Upper lobe of left lung (tissue), 6 donors: ENCODE measurements at regions not wholly inside any gene's neighbourhood (a gene's known extent, or its start where the extent isn't known, plus 50 kb on each side); places are given as distances from the start of the nearest gene placed in this dataset.

Experiments used
- ATAC-seq, 2 donors: fragments of 200-7000 bp; cut with Tn5 transposase; one replicate each; pipeline ENCODE4 v1.9.1; 2022; ENCODE audit warnings: mild to moderate bottlenecking in 2 of 2, moderate library complexity in 2 of 2; ENCODE audit not compliant: low FRiP score in 2 of 2
- DNase-seq, 2 donors: peaks; one replicate each; pipeline ENCODE4 v3.0.0-alpha.2; 2019 to 2020
- H3K27ac ChIP-seq, 4 donors: fragments of 200-600 bp; sonication (generic); one replicate each; pipeline ENCODE4 v1.5.1; 2016 to 2019
- H3K27me3 ChIP-seq, 4 donors: fragments of 200-600 bp; sonication (generic); one replicate each; pipeline ENCODE4 v1.5.1; 2017 to 2019
- H3K36me3 ChIP-seq, 4 donors: fragments of 200-600 bp; sonication (generic); one replicate each; pipeline ENCODE4 v1.5.1; 2016 to 2019
- H3K4me1 ChIP-seq, 4 donors: fragments of 200-600 bp; sonication (generic); one replicate each; pipeline ENCODE4 v1.5.1; 2018 to 2019
- H3K4me3 ChIP-seq, 4 donors: fragments of 200-600 bp; sonication (generic); one replicate each; pipeline ENCODE4 v1.5.1; 2017 to 2019; ENCODE audit warnings: mild to moderate bottlenecking in 2 of 4, moderate library complexity in 1 of 4
- H3K9me3 ChIP-seq, 4 donors: fragments of 200-600 bp; sonication (generic); one replicate each; pipeline ENCODE4 v1.5.1; 2018 to 2019
- CTCF ChIP-seq, 6 experiments: fragments of 450-650 bp in 4 of 6; fragments of 200-600 bp in 2 of 6; sonication (generic) in 2 of 6; IDR thresholded peaks; one replicate each; pipeline ENCODE4 v1.5.1; 2016 to 2019; ENCODE audit warnings: antibody characterized with exemption in 6 of 6
- EP300 ChIP-seq, 4 donors: sonication (generic); formaldehyde crosslinking; IDR thresholded peaks; one replicate each; pipeline ENCODE4 v1.5.1; 2017; ENCODE audit warnings: antibody characterized with exemption in 4 of 4, control low read depth in 2 of 4
- POLR2A ChIP-seq, 4 donors: fragments of 450-650 bp; IDR thresholded peaks; one replicate each; pipeline ENCODE4 v1.5.1; 2016 to 2017; ENCODE audit warnings: antibody characterized with exemption in 4 of 4, mild to moderate bottlenecking in 2 of 4
- POLR2AphosphoS5 ChIP-seq, 2 donors: sonication (generic); formaldehyde crosslinking; IDR thresholded peaks; one replicate each; pipeline ENCODE4 v1.5.1; 2017; ENCODE audit warnings: antibody characterized with exemption in 2 of 2
- WGBS, 2 donors: methylation state at CpG; one replicate each; pipeline ENCODE4 v1.1.5; 2017 to 2018; 5-methylcytosine and 5-hydroxymethylcytosine counted together
- donor health status: DM: no; HTN: no; CAD: no; lungs with moderate emphysema.
- donor health status: DM: no; HTN: yes; CAD: no; lungs with severe emphysema.

- peaks cover 0 to 3% (median 0%) of the 10 kb centered on the region in 4 donors for H3K4me1 ChIP-seq
- no peak for DNase-seq
- H3K36me3 ChIP-seq = no peaks in the 10 kb centered on the region
- H3K9me3 ChIP-seq = no peaks in the 10 kb centered on the region
- WGBS, 2 donors = 83 to 86% methylated on average over 25 of the region's 25 CpGs
- no peaks in the 10 kb centered on the region for H3K27me3 ChIP-seq
- TF ChIP-seq POLR2A (IDR thresholded peaks at IDR 0.05) (no peak), CTCF (IDR thresholded peaks at IDR 0.05) (no peak), POLR2AphosphoS5 (IDR thresholded peaks at IDR 0.05) (no peak), EP300 (IDR thresholded peaks at IDR 0.05) (no peak)
- no peak for ATAC-seq
- peak overlapping the region in 1 of 4 donors; percentile 12 for H3K27ac ChIP-seq
- peak overlapping the region in 1 of 4 donors; percentile 0 for H3K4me3 ChIP-seq
Observed at GRCh38 chr2:8281950-8282857, 399.7 kb upstream of the ID2 start.

- ATAC-seq (no peak), DNase-seq (no peak)
- Histone ChIP-seq H3K4me3 (no peak overlapping the region), H3K4me1 (peaks cover 0 to 3% (median 0%) of the 10 kb centered on the region in 4 donors), H3K36me3 (no peaks in the 10 kb centered on the region), H3K27ac (no peak overlapping the region), H3K9me3 (no peaks in the 10 kb centered on the region), H3K27me3 (no peaks in the 10 kb centered on the region)
- no peak for TF ChIP-seq POLR2AphosphoS5 (IDR thresholded peaks at IDR 0.05)
- TF ChIP-seq CTCF (IDR thresholded peaks at IDR 0.05) = no peak
- TF ChIP-seq POLR2A (IDR thresholded peaks at IDR 0.05) = no peak
- no peak for TF ChIP-seq EP300 (IDR thresholded peaks at IDR 0.05)
- 82 to 87% methylated on average over 13 of the region's 13 CpGs for WGBS, 2 donors
Observed at GRCh38 chr2:8282858-8283252, 399.0 kb upstream of the ID2 start.

- Histone ChIP-seq H3K36me3 (no peaks in the 10 kb centered on the region), H3K9me3 (no peaks in the 10 kb centered on the region), H3K4me1 (no peaks in the 10 kb centered on the region), H3K4me3 (no peak overlapping the region), H3K27ac (no peak overlapping the region), H3K27me3 (no peaks in the 10 kb centered on the region)
- no peak for TF ChIP-seq POLR2A (IDR thresholded peaks at IDR 0.05)
- TF ChIP-seq EP300 (IDR thresholded peaks at IDR 0.05) = no peak
- ATAC-seq (no peak), DNase-seq (no peak)
- WGBS, 2 donors = 74 to 94% methylated on average over 3 of the region's 3 CpGs
Observed at GRCh38 chr2:8285081-8285480, 396.8 kb upstream of the ID2 start.

- Histone ChIP-seq H3K27ac (no peak overlapping the region), H3K27me3 (no peaks in the 10 kb centered on the region), H3K36me3 (no peaks in the 10 kb centered on the region), H3K4me3 (no peak overlapping the region), H3K4me1 (no peaks in the 10 kb centered on the region), H3K9me3 (no peaks in the 10 kb centered on the region)
- DNase-seq (no peak), ATAC-seq (no peak)
- 68 to 94% methylated on average over 5 of the region's 5 CpGs for WGBS, 2 donors
- no peak for TF ChIP-seq POLR2AphosphoS5 (IDR thresholded peaks at IDR 0.05)
- no peak for TF ChIP-seq CTCF (IDR thresholded peaks at IDR 0.05)
- TF ChIP-seq POLR2A (IDR thresholded peaks at IDR 0.05) = no peak
- no peak for TF ChIP-seq EP300 (IDR thresholded peaks at IDR 0.05)
Observed at GRCh38 chr2:8285898-8286297, 396.0 kb upstream of the ID2 start.

- 61 to 70% methylated on average over 2 of the region's 2 CpGs for WGBS, 2 donors
- no peaks in the 10 kb centered on the region for H3K27me3 ChIP-seq
- no peak for ATAC-seq
Observed at GRCh38 chr2:8288206-8288605, 393.6 kb upstream of the ID2 start.

More at GRCh38 chr2:8288206-8288605, 393.6 kb upstream of the ID2 start:
- DNase-seq = no peak
- H3K4me3 ChIP-seq = no peak overlapping the region
- TF ChIP-seq POLR2AphosphoS5 (IDR thresholded peaks at IDR 0.05) = no peak
- no peak for TF ChIP-seq CTCF (IDR thresholded peaks at IDR 0.05)
- no peak for TF ChIP-seq POLR2A (IDR thresholded peaks at IDR 0.05)
- TF ChIP-seq EP300 (IDR thresholded peaks at IDR 0.05) = no peak
- no peaks in the 10 kb centered on the region for H3K4me1 ChIP-seq
- no peaks in the 10 kb centered on the region for H3K9me3 ChIP-seq
- H3K36me3 ChIP-seq = no peaks in the 10 kb centered on the region
- no peak overlapping the region for H3K27ac ChIP-seq
